Bronchial epithelial cell (primary cell): ENCODE measurements at regions not wholly inside any gene's neighbourhood (a gene's known extent, or its start where the extent isn't known, plus 50 kb on each side); places are given as distances from the start of the nearest gene placed in this dataset.
"Not testable (repeated sequence)": the region's sequence is repeated elsewhere in the genome, so short reads cannot be mapped to it uniquely, and the experiment has no call there.

Experiments used
- DNase-seq: peaks from one replicate; pipeline ENCODE4 v3.0.0-alpha.2; 2010; ENCODE audit warnings: low read depth
- FAIRE-seq: peaks from 2 replicates; lab custom pipeline; 2011; peaks lifted over from hg19 to GRCh38; lab: Jason Lieb, UNC
- H3K27me3 ChIP-seq: 2 replicates; pipeline ENCODE4 v1.5.1; 2011; ENCODE audit warnings: low read length; ENCODE audit not compliant: control insufficient read depth, insufficient read depth
- H3K36me3 ChIP-seq: 2 replicates; pipeline ENCODE4 v1.5.1; 2011; ENCODE audit warnings: low read length; ENCODE audit not compliant: control insufficient read depth, insufficient read depth
- H3K4me3 ChIP-seq: 2 replicates; pipeline ENCODE4 v1.5.1; 2011; ENCODE audit warnings: mild to moderate bottlenecking, low read depth, low read length, control low read depth
- CTCF ChIP-seq: IDR thresholded peaks from 2 replicates; pipeline ENCODE4 v1.5.1; 2011; ENCODE audit warnings: mild to moderate bottlenecking, moderate library complexity, low read length, control low read depth, inconsistent platforms; ENCODE audit not compliant: insufficient read depth, severe bottlenecking

GRCh38 chr14:58774531-58774930 is 136.8 kb downstream of the DACT1 start:
- H3K4me3 ChIP-seq: no peak overlapping the region
- no peak for TF ChIP-seq CTCF
- H3K27me3 ChIP-seq: no peaks in the 10 kb centered on the region
- no peak for FAIRE-seq
- DNase-seq: no peak
- no peaks in the 10 kb centered on the region for H3K36me3 ChIP-seq

GRCh38 chr14:58775130-58775529 is 137.4 kb downstream of the DACT1 start:
- DNase-seq: peak; percentile 16
- H3K27me3 ChIP-seq, H3K36me3 ChIP-seq, H3K4me3 ChIP-seq, FAIRE-seq: not testable (repeated sequence)

- TF ChIP-seq CTCF: no peak
- no peak for DNase-seq
- Histone ChIP-seq H3K27me3 (no peaks in the 10 kb centered on the region), H3K36me3 (no peaks in the 10 kb centered on the region), H3K4me3 (no peak overlapping the region)
- no peak for FAIRE-seq
Observed at GRCh38 chr14:58776516-58776915, 138.8 kb downstream of the DACT1 start.

GRCh38 chr14:58777541-58777979 is 139.8 kb downstream of the DACT1 start:
- H3K27me3 ChIP-seq: no peaks in the 10 kb centered on the region
- no peak overlapping the region for H3K4me3 ChIP-seq
- no peak for FAIRE-seq
- H3K36me3 ChIP-seq: no peaks in the 10 kb centered on the region
- TF ChIP-seq CTCF: no peak
- DNase-seq: no peak

- no peak for TF ChIP-seq CTCF
- no peak overlapping the region for H3K4me3 ChIP-seq
- no peak for DNase-seq
- no peaks in the 10 kb centered on the region for H3K27me3 ChIP-seq
- H3K36me3 ChIP-seq: no peaks in the 10 kb centered on the region
- no peak for FAIRE-seq
Observed at GRCh38 chr14:58778202-58778601, 140.4 kb downstream of the DACT1 start.

- FAIRE-seq: no peak
- Histone ChIP-seq H3K4me3 (no peak overlapping the region), H3K27me3 (peaks cover 3% of the 10 kb centered on the region), H3K36me3 (no peaks in the 10 kb centered on the region)
- DNase-seq: no peak
- no peak for TF ChIP-seq CTCF
Observed at GRCh38 chr14:58779376-58779775, 141.6 kb downstream of the DACT1 start.
